Activated CD8-positive, alpha-beta memory T cell treated with anti-CD3 and anti-CD28 coated beads, Interleukin-2, amount 50 U/mL, for 24 hours (primary cell): ENCODE measurements at regions not wholly inside any gene's neighbourhood (a gene's known extent, or its start where the extent isn't known, plus 50 kb on each side); places are given as distances from the start of the nearest gene placed in this dataset.
"Not testable (repeated sequence)": the region's sequence is repeated elsewhere in the genome, so short reads cannot be mapped to it uniquely, and the experiment has no call there.

Source experiments
- DNase-seq: peaks from one replicate; pipeline ENCODE4 v3.0.0-alpha.2; 2020; ENCODE audit errors: extremely low read depth

DNA sequence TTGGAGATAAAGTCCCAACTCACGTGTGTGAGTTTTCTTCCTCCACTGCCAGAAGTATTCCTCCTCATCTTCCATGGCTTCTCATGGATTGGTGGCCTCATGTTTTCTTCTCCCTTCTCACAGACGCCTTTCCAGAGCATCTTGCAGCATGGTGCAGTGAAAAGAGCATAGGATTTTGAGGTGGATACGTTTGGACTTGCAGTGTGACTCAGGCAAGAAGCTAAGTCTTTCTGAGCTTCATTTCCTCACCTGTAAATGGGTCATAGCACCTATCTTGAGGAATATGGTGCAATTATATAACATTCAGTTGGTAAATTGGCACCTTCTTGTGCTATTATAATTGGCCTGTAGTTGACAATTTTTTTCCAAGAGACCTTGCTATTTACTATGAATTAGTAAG is 247.6 kb downstream of the RDH14 start:
- DNase-seq, result no peak

DNA sequence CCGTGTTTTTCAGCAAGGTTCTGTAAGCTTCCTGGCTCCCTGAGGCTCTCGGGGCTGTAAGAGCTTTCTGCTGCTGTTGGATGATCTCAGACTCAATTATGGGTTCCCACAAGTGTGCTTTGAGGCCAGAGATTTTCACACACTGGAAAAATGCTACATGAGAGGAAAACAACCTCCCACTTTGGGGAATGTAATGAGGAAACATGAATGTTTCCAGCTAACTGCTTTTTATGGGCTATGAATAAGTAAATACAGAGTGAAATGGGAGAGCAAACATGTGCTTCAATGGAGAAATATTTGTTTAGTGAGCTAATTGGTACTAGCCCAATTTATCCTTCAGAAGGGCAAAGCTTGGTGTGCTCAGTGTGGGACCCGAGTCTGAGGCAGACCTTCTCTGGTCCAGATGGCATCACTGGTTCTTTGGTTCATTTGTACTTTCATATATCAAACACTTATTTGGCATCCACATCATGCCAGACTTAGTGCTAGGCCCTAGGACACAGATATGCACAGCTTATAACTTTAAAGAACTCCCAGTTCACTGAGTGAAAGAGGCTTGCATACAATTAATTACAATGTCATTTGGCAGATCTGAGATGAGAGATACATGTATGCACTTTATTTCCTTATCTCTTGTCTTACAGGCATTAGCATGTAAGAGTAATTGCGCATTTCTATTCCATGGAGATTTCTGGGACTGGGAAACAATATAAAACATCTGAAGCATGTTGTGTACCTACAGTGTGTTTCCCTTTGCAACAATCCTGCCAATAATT is 248.8 kb downstream of the RDH14 start:
- no peak for DNase-seq

DNA sequence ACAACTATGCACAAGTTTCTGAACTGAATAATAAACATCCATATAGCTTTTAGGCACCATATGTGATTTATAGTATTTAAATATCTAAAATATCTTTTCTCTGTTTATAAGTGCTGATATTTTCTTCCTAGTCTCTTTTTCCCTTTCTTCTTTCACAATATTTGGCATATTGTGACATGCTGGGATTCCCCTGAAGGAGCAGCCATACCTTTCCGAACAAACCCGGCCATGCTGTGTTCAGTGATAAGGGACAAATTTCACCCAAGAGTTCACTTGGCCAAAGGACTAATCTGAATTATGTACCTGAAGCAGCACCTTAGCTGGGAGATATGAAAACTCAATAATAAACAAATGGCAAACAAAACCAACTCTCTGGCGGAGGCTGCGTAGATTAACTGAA is 250.8 kb downstream of the RDH14 start:
- no peak for DNase-seq

DNA sequence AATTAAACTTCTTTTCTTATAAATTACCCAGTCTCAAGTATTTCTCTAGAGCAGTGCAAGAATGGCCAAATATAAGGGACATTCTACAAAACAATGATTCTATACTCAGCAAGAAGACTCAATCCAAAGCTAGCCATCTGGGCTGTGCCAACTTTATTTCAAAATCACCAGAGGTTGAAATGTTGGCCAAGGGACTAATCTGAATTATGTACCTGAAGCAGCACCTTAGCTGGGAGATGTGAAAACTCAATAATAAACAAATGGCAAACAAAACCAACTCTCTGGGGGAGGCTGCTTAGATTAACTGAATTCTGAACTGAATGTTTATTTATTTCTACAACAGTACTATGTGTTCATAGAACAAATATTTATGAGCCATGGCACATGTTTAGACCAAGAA is 251.3 kb downstream of the RDH14 start:
- DNase-seq, result no peak

DNA sequence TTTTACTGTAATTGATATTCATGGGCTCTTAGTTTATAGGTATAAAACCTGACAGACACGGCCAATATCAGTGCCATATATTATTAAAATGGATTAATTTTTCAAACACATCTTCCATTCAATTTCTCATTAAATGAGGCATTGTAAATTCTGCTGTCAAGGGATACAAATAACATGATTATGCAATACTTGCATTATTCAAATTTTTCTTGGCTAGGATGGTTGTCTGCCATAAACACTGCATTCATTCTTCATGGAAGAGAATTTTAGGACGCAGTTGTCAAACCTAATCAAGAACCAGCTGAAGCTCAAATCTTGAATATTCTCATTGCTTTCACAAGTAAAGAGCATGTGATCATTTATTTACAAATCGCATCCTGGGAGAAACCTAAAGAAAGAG is 255.6 kb downstream of the RDH14 start:
- no peak for DNase-seq

DNA sequence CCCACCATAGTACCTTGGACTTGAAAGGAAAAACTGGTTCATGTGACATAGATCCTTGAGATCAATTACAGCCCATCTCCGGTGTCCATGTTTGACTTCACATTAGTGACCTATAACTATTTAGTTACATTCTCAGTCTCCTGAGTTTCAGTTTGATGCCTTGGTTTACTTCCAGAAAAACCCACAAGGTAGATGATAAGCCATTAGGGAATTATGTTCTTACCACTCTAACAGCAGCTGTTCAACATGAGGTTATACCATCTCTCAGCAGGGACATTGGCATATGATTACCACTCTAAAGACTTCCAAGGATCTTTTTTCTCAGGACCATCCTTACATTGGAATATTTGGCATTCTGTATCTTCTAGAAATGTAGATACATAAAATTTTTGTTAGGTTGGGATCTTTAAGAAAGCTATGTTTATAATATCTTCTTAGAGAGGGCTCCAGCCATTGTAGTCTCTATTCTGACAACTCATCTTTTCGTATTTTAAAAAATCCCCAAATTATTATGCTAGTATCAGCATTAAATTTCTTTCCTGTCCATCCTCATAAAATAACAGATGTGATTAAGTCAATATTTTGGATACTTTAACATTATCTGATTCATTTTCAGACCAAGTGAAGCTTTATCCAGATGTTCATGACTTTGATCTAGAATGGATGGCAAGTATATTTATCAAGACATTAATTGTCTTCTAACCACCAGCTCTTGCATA is 258.9 kb downstream of the RDH14 start:
- DNase-seq, result no peak

DNA sequence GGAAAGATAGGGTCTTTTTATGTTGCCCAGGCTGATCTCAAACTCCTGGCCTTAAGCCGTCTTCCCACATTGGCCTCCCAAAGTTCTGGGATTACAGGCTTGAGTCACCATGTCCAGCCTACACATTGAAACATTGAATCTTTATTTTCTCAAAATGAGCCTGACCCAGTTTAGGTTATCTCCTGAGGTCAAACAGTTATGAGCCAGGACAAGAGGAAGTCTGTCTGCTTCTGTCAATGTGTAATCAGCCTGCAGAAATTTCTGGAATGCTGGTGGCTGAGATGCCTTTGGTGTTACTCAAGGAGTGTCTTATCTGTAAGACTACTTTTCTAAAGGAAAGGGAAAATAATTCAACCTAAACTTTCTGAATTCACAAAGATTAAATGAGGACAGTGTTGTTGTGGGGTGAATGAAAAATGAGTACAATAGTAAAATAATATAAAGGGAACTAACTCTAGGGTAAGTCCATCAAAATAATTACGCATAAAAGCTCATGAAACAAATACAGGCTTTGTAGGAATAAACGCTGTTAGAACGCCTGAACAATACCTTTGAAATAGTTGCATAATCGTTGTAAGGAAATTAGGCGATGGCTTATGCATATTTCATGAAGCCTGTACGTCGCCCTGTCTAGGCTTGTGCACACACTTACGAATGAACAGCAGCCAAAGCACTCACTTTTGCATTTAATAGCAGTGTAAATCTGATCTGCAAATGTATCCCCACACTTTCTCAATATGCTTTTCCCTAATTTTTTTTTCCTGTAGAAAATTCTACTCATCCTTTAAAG is 260.8 kb downstream of the RDH14 start:
- DNase-seq, result no peak

DNA sequence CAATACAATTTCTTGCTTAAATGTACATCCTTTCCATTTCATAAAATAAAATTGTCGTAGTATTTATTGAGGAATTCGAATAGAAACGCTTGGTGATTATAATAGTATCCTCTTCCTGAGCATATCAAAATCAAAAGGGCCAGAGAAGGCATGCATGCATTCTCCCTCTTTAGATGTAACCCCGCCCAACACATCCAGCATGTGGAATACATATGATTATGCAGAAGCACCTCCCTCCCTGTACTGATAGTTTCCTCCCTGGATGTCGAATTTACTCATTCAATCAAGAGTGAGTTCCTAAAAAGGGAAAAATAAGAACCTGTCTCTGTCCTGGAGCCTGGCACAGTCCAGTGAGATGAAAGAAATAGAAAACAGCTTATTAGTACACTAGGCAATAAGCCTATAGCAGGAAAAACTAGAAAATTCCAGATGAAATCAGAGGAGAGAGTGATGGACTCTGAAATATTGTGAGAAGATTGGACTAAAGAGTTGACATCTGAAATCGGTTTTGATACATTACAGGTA is 262.9 kb downstream of the RDH14 start:
- DNase-seq, result no peak

DNA sequence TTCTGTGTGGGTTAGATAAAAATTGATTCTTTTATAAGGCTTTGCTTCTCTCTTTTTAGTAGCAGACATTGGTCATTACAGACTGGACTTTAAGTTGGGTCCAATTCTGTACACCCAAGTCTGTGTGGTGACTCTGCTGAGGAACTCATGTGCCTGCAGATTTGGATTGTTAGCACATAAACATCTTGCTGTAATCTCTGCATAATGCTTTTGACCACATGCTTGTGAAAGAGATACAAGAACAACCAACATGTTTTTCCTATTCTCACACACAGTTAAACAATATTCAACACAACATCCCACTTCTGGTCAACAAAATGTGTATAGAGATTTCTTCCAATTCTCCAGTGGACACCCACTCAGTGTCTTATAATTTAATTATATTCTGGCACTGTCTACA is 270.1 kb downstream of the RDH14 start:
- DNase-seq, result no peak

DNA sequence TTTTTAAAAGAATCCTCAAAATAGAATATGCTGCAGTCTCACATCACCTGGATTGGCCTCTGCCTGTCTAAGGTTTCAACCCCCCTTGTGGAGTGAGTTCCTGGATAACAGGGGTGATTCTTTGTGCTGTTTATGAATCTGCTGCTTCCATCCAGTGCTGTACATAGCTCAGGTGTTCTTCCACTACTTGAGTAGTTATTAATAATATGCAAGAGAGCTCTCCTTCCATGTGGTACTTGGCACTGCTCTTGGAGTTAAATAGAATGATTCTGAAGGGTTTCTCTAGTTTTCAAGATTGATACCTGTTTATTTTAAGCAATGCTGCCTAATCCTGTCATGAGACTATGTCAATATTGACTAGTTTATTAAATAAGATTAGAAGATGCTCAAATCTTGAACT is 273.6 kb downstream of the RDH14 start:
- DNase-seq, result no peak

DNA sequence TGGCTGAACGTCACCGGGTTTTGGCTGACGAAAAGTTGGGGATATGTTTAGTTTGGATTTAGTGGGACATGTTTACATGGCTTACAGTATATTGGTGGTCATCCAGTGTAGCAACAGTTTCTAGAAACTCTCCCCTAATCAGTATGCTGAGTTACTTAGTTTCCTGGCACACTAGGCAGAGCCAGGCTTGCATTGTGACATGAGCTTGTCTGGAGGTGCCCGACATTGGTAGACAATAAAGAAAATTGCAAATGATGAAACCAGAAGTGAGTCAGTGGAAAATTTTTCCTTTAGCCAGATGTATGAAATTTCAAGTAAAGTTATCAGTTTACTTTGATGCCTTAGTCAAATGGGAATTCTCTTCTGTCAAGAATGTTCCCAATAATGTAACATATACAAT is 276.1 kb downstream of the RDH14 start:
- DNase-seq, result no peak

DNA sequence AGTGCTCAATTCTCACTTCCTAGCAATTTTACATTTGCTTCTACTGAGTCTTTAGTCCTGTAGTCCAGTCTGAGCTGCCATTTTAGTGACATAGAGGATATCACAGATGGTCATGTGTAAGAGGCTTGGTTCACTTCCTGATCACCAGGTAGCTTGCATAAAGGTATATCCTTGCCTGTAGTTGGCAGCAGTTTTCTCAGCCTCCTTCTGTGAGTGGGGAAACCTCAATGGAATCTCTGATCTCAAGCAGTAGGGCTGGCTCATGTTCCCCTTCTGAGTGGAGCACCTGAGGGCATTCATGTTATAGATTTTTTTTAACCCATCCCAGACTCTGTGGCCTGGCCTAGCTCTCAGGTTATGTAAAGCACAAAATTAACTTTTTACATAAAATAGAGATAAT is 278.4 kb downstream of the RDH14 start:
- no peak for DNase-seq

DNA sequence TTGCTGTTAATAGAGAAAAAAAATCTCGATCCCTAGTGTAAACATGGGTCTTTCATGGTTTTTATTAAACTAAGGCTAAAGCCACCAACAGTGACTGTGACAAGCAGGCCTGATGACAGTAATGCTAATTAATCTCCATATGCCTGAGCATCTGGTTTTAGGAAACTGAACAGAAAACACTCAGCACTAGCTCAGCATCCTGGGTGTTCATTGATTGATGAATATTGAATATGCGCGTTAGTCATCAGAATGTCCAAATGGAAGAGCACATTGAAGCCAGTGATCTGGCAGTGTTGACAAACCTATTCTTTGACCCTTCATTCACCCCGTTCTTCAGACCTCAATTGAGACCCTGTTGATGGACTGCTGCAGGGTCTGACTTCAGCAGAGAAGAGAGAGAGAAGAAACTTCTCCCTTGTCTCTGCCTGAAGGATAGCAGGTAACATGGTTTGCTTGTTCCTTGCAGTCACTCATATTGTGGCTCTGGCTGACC is 283.8 kb downstream of the RDH14 start:
- DNase-seq, result no peak

DNA sequence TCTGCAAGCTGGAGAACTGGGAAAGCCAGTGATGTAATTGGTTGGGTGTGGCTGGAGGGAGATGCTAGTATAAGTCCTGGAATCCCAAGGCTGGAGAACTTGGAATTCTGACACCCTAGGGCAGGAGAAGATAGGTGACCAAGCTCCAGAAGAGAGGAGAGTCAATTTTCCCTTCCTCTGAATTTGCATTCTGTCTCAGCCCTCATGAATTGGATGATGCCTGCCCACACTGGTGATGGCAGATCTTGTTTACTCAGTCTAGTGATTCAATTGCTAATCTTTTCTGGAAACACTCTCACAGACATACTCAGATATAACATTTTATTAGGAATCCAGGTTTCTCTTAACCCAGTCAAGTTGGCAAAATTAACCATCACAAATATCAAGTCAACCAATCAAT is 287.2 kb downstream of the RDH14 start:
- no peak for DNase-seq

DNA sequence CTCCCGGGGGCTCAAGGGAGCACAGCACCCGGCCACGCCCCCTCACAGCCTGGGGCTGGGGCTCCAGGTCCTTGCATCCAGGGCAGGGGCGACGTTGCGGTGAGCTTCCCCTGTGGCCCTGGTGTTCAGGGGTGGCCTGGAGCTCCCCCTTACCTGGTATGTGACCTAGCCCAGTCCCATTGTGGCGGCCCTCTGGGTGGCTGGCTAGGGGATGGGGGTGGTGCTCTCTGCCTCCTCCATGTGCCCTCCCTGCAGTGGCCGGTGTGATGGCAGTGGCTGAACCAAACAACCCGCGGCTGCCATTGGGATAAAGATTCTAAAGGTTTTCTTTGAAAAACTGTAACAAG is 288.3 kb downstream of the RDH14 start:
- DNase-seq, result no peak

DNA sequence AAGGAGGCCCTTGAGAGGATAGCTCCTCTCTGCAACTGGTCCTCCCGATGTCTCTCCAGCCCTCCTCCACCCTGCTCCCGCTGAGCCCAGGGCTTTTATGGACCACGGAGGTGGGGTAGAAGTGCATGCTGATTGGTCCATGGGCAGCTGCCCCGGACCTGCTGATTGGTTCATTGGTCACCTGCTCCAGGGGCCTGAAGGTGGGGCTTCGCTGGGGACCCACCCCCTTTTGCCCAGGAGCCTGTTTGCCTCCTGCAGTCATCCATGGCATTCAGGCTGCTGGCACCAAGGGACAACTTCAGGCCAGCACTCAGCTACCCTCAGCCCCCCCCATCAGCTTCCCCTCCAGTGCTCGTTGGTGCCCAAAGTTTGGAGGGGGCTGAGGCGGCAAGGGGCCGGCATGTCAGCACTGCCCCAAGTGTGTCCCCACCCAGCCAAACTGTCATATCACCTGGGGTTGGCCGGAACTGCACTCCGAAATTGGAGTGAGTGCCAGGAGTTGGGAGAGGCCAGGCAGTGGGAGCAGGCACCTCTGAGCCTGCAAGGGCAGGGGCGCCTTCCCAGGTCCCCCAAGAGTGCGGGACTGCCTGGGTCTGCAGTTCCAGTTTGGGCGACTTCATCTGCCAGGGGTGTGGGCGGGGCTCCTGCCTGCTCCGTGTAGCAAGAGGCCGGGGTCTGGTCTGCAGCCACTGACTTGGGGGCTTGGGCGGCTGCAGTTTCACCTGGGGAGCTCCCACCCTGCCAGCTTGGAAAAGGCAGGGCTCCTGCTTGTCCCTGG is 288.9 kb downstream of the RDH14 start:
- no peak for DNase-seq

DNA sequence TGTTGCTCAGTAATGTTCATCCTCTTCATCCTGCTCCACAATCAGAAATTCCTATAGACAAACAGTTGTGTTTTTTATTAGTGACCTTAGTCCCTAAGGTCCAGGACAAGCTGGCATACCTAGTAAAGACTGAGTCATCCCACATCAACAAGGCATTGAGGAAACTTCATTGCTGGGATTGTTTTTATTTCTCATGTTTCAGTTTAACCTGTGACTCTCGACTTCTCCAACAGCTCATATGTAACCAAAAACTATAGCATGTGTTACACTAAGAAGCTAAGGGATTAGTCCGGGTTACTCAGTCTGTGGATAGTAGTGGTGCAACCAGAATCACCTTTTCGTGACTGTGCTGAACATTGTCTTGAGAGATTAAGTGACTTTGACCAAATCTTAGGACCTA is 292.1 kb downstream of the RDH14 start:
- no peak for DNase-seq

DNA sequence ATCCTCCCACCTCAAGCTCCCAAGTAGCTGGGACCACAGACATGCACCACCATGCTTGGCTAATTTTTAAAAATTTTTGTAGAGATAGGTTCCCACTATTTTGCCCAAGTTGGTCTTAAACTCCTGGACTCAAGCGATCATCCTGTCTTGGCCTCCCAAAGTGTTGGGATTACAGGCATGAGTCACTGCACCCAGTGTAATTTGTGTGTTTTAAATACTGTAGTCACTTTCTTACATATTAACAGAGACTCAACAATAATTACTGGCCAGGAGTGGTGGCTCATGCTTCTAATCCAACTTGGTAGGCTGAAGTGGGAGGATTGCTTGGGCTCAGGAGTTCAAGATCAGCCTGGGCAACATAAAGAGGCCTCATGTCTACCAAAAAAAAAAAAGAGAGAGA is 293.0 kb downstream of the RDH14 start:
- DNase-seq, result no peak

DNA sequence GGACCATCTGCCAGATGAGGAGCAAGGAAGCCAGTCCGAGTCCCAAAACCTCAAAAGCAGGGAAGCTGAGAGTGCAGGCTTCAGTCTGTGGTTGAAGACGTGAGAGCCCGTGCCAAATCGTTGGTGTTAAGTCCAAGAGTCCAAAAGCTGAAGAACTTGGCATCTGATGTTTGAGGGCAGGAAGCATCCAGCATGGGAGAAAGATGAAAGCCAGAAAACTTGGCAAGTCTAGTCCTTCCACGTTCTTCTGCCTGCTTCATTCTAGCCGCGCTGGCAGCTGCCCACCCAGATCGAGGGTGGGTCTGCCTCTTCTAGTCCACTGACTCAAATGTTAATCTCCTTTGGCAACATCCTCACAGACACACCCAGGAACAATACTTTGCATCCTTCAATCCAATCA is 293.8 kb downstream of the RDH14 start:
- DNase-seq, result not testable (repeated sequence)

DNA sequence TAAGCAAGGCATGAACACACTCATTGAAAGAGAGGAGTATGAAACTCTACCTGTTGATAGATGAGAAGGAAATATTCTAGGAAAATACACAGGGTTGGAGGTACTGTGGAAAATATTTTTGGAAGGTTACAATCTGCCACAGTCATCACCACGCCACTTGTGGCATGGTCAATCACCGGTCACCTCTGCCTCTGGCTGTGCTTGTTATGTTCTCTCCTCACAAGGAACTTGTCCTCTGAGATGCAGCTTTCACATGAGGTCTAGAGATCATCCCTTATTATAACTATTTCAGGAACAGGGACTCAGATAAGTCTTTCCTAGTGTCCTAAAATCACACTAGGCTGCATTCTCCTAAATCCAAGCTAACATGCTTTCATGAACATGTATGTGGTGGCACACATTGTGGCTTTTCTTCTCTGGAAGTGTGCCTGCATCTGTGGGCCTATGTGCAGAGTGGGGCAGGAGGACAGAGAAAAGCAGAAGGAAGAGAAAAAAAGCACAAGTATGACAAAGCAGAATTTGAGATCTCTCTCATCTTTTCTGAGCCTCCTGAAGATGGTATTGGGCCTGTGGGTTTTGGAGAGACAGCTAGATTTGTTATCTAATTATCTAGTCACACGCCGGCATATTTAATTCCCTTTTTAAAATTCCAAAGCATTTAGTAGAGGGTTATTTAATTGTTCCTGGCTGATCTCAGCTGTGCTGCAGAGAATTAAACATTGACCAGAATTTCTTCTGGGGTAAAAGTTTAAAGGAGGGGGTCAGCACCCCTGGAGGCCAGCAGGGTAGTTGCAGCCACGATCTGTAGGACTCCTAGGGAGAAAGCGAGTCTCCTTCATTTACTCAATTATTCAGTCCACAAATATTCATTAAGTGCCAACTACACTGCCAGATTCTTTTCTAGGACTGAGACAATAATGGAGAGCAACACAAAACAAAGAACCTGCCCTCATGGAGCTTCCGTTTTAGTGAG is 294.6 kb downstream of the RDH14 start:
- no peak for DNase-seq
